ENCODE measurements at regions not wholly inside any gene's neighbourhood (a gene's known extent, or its start where the extent isn't known, plus 50 kb on each side); places are given as distances from the start of the nearest gene placed in this dataset.

- no peaks in the 10 kb centered on the region for H3K4me1 ChIP-seq
- H3K9me3 ChIP-seq, result no peaks in the 10 kb centered on the region
- intact Hi-C loops (cut with DNase I), result no loop called here
- no peaks in the 10 kb centered on the region for H3K27me3 ChIP-seq
- TF ChIP-seq EP300 (IDR thresholded peaks at IDR 0.05), result no peak
- TF ChIP-seq POLR2AphosphoS5 (IDR thresholded peaks at IDR 0.05), result no peak
- no peak for TF ChIP-seq CTCF (IDR thresholded peaks at IDR 0.05)
- no peak for TF ChIP-seq POLR2A (IDR thresholded peaks at IDR 0.05; ENCODE audit: low read depth)
- no peak overlapping the region for H3K27ac ChIP-seq (replicated peaks in 1 of 4)
- H3K36me3 ChIP-seq, result no peaks in the 10 kb centered on the region
- no peak for DNase-seq (ENCODE audit: extremely low spot score)
- H3K4me3 ChIP-seq, result no peak overlapping the region
- 61% methylated on average over 10 of the region's 10 CpGs for WGBS
Measured at GRCh38 chr5:88551724-88552345, 283.2 kb upstream of the TMEM161B start.

DNA sequence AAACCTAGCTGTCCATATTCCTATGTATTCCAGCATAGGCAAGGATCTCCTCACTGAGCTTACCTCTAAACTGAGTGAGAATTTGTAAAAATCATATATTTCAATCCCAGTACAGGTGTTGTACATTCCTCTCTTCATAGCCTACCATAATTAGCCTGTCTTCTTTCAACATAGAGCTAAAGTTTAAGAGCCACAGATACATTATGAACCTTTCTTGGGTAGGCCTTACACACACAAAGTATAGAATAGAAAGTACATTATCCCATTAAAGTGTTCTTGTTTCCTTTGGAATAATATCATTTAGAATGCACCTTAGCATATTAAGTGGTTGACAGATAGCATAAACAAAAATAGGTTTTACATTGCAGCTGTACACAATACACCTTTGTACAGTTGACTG is 282.1 kb upstream of the TMEM161B start:
- intact Hi-C loops (cut with DNase I), result no loop called here
- Histone ChIP-seq H3K9me3 (no peaks in the 10 kb centered on the region), H3K27me3 (no peaks in the 10 kb centered on the region), H3K4me1 (no peaks in the 10 kb centered on the region), H3K4me3 (no peak overlapping the region), H3K27ac (replicated peaks in 1 of 4) (no peak overlapping the region), H3K36me3 (no peaks in the 10 kb centered on the region)
- no peak for DNase-seq (ENCODE audit: extremely low spot score)
- TF ChIP-seq POLR2A (IDR thresholded peaks at IDR 0.05; ENCODE audit: low read depth) (no peak), POLR2AphosphoS5 (IDR thresholded peaks at IDR 0.05) (no peak), EP300 (IDR thresholded peaks at IDR 0.05) (no peak), CTCF (IDR thresholded peaks at IDR 0.05) (no peak)

- no peak for TF ChIP-seq POLR2A (IDR thresholded peaks at IDR 0.05; ENCODE audit: low read depth)
- H3K27ac ChIP-seq (replicated peaks in 1 of 4), result no peak overlapping the region
- H3K4me1 ChIP-seq, result no peaks in the 10 kb centered on the region
- H3K36me3 ChIP-seq, result no peaks in the 10 kb centered on the region
- no peak for DNase-seq (ENCODE audit: extremely low spot score)
- intact Hi-C loops (cut with DNase I), result no loop called here
- H3K27me3 ChIP-seq, result no peaks in the 10 kb centered on the region
- H3K4me3 ChIP-seq, result no peak overlapping the region
- WGBS, result 76% methylated on average over 4 of the region's 4 CpGs
- H3K9me3 ChIP-seq, result no peaks in the 10 kb centered on the region
Measured at GRCh38 chr5:88548136-88548805, 279.6 kb upstream of the TMEM161B start.

DNA sequence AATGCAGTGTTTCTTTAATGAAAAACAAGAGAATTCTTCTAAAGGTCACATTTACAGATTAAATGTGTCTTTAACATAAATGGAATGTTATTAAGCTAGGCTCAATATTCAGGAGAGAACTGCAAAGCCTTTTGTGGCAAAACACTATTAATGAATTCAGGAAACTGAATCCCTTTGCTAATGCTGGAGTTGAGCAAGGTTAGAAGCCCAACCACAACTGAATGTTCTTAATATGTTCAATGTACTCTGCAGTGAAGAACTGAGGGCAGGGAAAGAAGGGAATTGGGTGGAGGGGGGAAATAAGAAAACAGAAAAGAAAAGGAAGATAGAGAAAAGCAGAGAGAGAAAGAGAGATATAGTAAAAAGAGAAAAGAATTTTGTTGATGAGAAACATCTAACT is 276.7 kb upstream of the TMEM161B start:
- no peak for DNase-seq (ENCODE audit: extremely low spot score)
- no peaks in the 10 kb centered on the region for H3K9me3 ChIP-seq
- no peak overlapping the region for H3K27ac ChIP-seq (replicated peaks in 1 of 4)
- no peaks in the 10 kb centered on the region for H3K4me1 ChIP-seq
- TF ChIP-seq EP300 (IDR thresholded peaks at IDR 0.05) (no peak), POLR2AphosphoS5 (IDR thresholded peaks at IDR 0.05) (no peak), CTCF (IDR thresholded peaks at IDR 0.05) (no peak), POLR2A (IDR thresholded peaks at IDR 0.05; ENCODE audit: low read depth) (no peak)
- intact Hi-C loops (cut with DNase I), result no loop called here
- no peaks in the 10 kb centered on the region for H3K36me3 ChIP-seq
- H3K4me3 ChIP-seq, result no peak overlapping the region
- no peaks in the 10 kb centered on the region for H3K27me3 ChIP-seq

GRCh38 chr5:88544671-88545070 is 276.0 kb upstream of the TMEM161B start:
- no peaks in the 10 kb centered on the region for H3K4me1 ChIP-seq
- H3K27ac ChIP-seq (replicated peaks in 1 of 4), result no peak overlapping the region
- no peaks in the 10 kb centered on the region for H3K9me3 ChIP-seq
- DNase-seq (ENCODE audit: extremely low spot score), result no peak
- H3K4me3 ChIP-seq, result no peak overlapping the region
- TF ChIP-seq CTCF (IDR thresholded peaks at IDR 0.05), result no peak
- TF ChIP-seq EP300 (IDR thresholded peaks at IDR 0.05), result no peak
- no peak for TF ChIP-seq POLR2A (IDR thresholded peaks at IDR 0.05; ENCODE audit: low read depth)
- no peak for TF ChIP-seq POLR2AphosphoS5 (IDR thresholded peaks at IDR 0.05)
- H3K36me3 ChIP-seq, result no peaks in the 10 kb centered on the region
- H3K27me3 ChIP-seq, result no peaks in the 10 kb centered on the region
- intact Hi-C loops (cut with DNase I), result no loop called here
- 94% methylated on average over 3 of the region's 3 CpGs for WGBS
